Liver (tissue), 8 donors: ENCODE measurements at regions not wholly inside any gene's neighbourhood (a gene's known extent, or its start where the extent isn't known, plus 50 kb on each side); places are given as distances from the start of the nearest gene placed in this dataset.

ENCODE experiments used
- DNase-seq: peaks from one replicate; pipeline ENCODE4 v3.0.0-alpha.2; 2017; ENCODE audit warnings: low spot score
- H3K27ac ChIP-seq, 2 donors: one replicate each; pipeline ENCODE4 v1.7.0; 2013; ENCODE audit warnings: inconsistent platforms in 2 of 2, low read length in 2 of 2, control low read depth in 1 of 2, low read depth in 1 of 2, mild to moderate bottlenecking in 1 of 2
- H3K27me3 ChIP-seq, 4 donors: one replicate each; pipeline versions ENCODE4 v1.6.1 to v1.7.0; 2013; ENCODE audit warnings: low read length in 3 of 4, inconsistent platforms in 1 of 4, mild to moderate bottlenecking in 1 of 4, moderate library complexity in 1 of 4; ENCODE audit not compliant: control insufficient read depth in 4 of 4, insufficient read depth in 4 of 4
- H3K36me3 ChIP-seq, 4 donors: one replicate each; pipeline versions ENCODE4 v1.6.1 to v1.7.0; 2013; ENCODE audit warnings: low read length in 3 of 4, mild to moderate bottlenecking in 3 of 4, low read depth in 1 of 4, moderate library complexity in 1 of 4; ENCODE audit not compliant: control insufficient read depth in 4 of 4, insufficient read depth in 3 of 4
- H3K4me1 ChIP-seq, 4 donors: one replicate each; pipeline versions ENCODE4 v1.6.1 to v1.7.0; 2013; ENCODE audit warnings: low read length in 3 of 4, mild to moderate bottlenecking in 3 of 4, moderate library complexity in 1 of 4; ENCODE audit not compliant: control insufficient read depth in 4 of 4, insufficient read depth in 4 of 4
- H3K4me3 ChIP-seq, 3 donors: one replicate each; pipeline versions ENCODE4 v1.6.1 to v1.7.0; 2013; ENCODE audit warnings: low read length in 3 of 3, control low read depth in 1 of 3, low read depth in 1 of 3, mild to moderate bottlenecking in 1 of 3
- H3K9ac ChIP-seq, 2 donors: one replicate each; pipeline ENCODE4 v1.7.0; 2013; ENCODE audit warnings: low read length in 2 of 2, mild to moderate bottlenecking in 2 of 2, moderate library complexity in 2 of 2, control low read depth in 1 of 2, low read depth in 1 of 2
- H3K9me3 ChIP-seq, 4 donors: one replicate each; pipeline versions ENCODE4 v1.6.1 to v1.7.0; 2013; ENCODE audit warnings: low read length in 3 of 4; ENCODE audit not compliant: control insufficient read depth in 4 of 4
- EGR1 ChIP-seq, 2 donors: IDR thresholded peaks; 2 replicates each; pipeline ENCODE4 v1.6.1; 2016 to 2018; ENCODE audit warnings: antibody characterized with exemption in 2 of 2, low read depth in 2 of 2
- FOXA1 ChIP-seq: IDR thresholded peaks from 2 replicates; pipeline ENCODE4 v1.6.1; 2016; ENCODE audit warnings: antibody characterized with exemption
- GABPA ChIP-seq, 2 donors: IDR thresholded peaks in 1 of 2; conservative IDR thresholded peaks in 1 of 2; 2 replicates each; pipeline ENCODE4 v1.6.1; 2016; ENCODE audit warnings: antibody characterized with exemption in 2 of 2, mild to moderate bottlenecking in 1 of 2, moderate library complexity in 1 of 2
- HNF4A ChIP-seq, 2 donors: conservative IDR thresholded peaks; 2 replicates each; pipeline ENCODE4 v1.6.1; 2016; ENCODE audit warnings: antibody characterized with exemption in 2 of 2, mild to moderate bottlenecking in 2 of 2
- HNF4G ChIP-seq: IDR thresholded peaks from 2 replicates; pipeline ENCODE4 v1.6.1; 2016; ENCODE audit warnings: antibody characterized with exemption
- JUND ChIP-seq, 2 donors: IDR thresholded peaks; 2 replicates each; pipeline ENCODE4 v1.6.1; 2016; ENCODE audit warnings: antibody characterized with exemption in 2 of 2
- NR2F2 ChIP-seq: IDR thresholded peaks from 2 replicates; pipeline ENCODE4 v1.6.1; 2016; ENCODE audit warnings: antibody characterized with exemption
- RAD21 ChIP-seq, 2 donors: IDR thresholded peaks; 2 replicates each; pipeline ENCODE4 v1.6.1; 2016; ENCODE audit warnings: antibody characterized with exemption in 2 of 2, mild to moderate bottlenecking in 2 of 2
- RXRA ChIP-seq, 2 donors: IDR thresholded peaks; 2 replicates each; pipeline ENCODE4 v1.6.1; 2017 to 2018; ENCODE audit warnings: antibody characterized with exemption in 2 of 2, mild to moderate bottlenecking in 1 of 2
- SP1 ChIP-seq: IDR thresholded peaks from 2 replicates; pipeline ENCODE4 v1.6.1; 2018; ENCODE audit warnings: antibody characterized with exemption, mild to moderate bottlenecking
- WGBS: extraction: QIAGEN DNeasy Blood & Tissue Kit; methylation state at CpG from one replicate; pipeline ENCODE4 v1.1.7; 2013; 5-methylcytosine and 5-hydroxymethylcytosine counted together
- TF ChIP-seq, protein P1 (sequence below): IDR thresholded peaks from 2 replicates; pipeline ENCODE4 v1.6.1; 2016; ENCODE audit warnings: antibody characterized with exemption, mild to moderate bottlenecking
- TF ChIP-seq, protein P2 (sequence below): IDR thresholded peaks from 2 replicates; pipeline ENCODE4 v1.6.1; 2016; ENCODE audit warnings: antibody characterized with exemption
- TF ChIP-seq, protein P3 (sequence below): IDR thresholded peaks from 2 replicates; pipeline ENCODE4 v1.6.1; 2016; ENCODE audit warnings: antibody characterized with exemption
- TF ChIP-seq, protein P4 (sequence below): fragments of 150-350 bp; IDR thresholded peaks from 2 replicates; pipeline ENCODE4 v1.5.1; 2017; ENCODE audit warnings: improper control_type of control experiment, low read depth, low read length; ENCODE audit not compliant: missing input control
- donor health status: healthy.
- donor health status: healthy.
- donor health status: healthy.
- donor health status: healthy.
- donor health status: healthy.

DNA sequence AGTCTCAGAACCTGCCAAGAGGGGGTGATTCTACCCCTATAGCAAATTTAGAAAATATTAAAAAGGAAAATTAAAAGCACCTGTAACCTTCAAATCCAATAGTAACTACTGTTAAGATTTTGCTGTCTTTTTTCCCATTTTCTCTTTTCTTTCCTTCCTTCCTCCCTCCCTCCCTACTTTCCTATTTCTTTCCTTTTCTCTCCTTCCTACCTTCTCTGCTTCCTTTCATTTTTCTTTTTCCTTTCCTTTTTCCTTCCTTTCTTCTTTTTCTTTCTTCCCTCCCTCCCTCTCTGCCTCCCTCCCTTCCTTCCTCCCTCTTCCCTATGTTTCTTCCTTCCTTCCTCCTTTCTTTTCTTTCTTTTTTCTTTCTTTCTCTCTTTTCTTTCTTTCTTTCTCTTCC lies 120.2 kb upstream of the KCTD7 start:
- H3K4me1 ChIP-seq, result peaks cover 0 to 5% (median 3%) of the 10 kb centered on the region in 4 donors
- no peaks in the 10 kb centered on the region for H3K27me3 ChIP-seq
- no peak for DNase-seq
- H3K27ac ChIP-seq, result no peak overlapping the region
- no peaks in the 10 kb centered on the region for H3K36me3 ChIP-seq
- peaks cover 0 to 2% (median 0%) of the 10 kb centered on the region in 4 donors for H3K9me3 ChIP-seq
- TF ChIP-seq EGR1 (IDR thresholded peaks at IDR 0.05; ENCODE audit: low read depth in 2 of 2) (no peak), RXRA (IDR thresholded peaks at IDR 0.05) (no peak), RAD21 (IDR thresholded peaks at IDR 0.05) (no peak), NR2F2 (no peak), HNF4A (conservative IDR thresholded peaks at IDR 0.05) (no peak), JUND (IDR thresholded peaks at IDR 0.05) (no peak), HNF4G (no peak), FOXA1 (no peak), SP1 (no peak), GABPA (IDR thresholded peaks at IDR 0.05 in 1 of 2, conservative IDR thresholded peaks at IDR 0.05 in 1 of 2) (no peak)
- TF ChIP-seq, protein P1, sequence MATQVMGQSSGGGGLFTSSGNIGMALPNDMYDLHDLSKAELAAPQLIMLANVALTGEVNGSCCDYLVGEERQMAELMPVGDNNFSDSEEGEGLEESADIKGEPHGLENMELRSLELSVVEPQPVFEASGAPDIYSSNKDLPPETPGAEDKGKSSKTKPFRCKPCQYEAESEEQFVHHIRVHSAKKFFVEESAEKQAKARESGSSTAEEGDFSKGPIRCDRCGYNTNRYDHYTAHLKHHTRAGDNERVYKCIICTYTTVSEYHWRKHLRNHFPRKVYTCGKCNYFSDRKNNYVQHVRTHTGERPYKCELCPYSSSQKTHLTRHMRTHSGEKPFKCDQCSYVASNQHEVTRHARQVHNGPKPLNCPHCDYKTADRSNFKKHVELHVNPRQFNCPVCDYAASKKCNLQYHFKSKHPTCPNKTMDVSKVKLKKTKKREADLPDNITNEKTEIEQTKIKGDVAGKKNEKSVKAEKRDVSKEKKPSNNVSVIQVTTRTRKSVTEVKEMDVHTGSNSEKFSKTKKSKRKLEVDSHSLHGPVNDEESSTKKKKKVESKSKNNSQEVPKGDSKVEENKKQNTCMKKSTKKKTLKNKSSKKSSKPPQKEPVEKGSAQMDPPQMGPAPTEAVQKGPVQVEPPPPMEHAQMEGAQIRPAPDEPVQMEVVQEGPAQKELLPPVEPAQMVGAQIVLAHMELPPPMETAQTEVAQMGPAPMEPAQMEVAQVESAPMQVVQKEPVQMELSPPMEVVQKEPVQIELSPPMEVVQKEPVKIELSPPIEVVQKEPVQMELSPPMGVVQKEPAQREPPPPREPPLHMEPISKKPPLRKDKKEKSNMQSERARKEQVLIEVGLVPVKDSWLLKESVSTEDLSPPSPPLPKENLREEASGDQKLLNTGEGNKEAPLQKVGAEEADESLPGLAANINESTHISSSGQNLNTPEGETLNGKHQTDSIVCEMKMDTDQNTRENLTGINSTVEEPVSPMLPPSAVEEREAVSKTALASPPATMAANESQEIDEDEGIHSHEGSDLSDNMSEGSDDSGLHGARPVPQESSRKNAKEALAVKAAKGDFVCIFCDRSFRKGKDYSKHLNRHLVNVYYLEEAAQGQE, result no peak
- TF ChIP-seq, protein P2, sequence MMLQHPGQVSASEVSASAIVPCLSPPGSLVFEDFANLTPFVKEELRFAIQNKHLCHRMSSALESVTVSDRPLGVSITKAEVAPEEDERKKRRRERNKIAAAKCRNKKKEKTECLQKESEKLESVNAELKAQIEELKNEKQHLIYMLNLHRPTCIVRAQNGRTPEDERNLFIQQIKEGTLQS, result no peak
- TF ChIP-seq, protein P3, sequence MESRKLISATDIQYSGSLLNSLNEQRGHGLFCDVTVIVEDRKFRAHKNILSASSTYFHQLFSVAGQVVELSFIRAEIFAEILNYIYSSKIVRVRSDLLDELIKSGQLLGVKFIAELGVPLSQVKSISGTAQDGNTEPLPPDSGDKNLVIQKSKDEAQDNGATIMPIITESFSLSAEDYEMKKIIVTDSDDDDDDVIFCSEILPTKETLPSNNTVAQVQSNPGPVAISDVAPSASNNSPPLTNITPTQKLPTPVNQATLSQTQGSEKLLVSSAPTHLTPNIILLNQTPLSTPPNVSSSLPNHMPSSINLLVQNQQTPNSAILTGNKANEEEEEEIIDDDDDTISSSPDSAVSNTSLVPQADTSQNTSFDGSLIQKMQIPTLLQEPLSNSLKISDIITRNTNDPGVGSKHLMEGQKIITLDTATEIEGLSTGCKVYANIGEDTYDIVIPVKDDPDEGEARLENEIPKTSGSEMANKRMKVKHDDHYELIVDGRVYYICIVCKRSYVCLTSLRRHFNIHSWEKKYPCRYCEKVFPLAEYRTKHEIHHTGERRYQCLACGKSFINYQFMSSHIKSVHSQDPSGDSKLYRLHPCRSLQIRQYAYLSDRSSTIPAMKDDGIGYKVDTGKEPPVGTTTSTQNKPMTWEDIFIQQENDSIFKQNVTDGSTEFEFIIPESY, result no peak
- TF ChIP-seq, protein P4, sequence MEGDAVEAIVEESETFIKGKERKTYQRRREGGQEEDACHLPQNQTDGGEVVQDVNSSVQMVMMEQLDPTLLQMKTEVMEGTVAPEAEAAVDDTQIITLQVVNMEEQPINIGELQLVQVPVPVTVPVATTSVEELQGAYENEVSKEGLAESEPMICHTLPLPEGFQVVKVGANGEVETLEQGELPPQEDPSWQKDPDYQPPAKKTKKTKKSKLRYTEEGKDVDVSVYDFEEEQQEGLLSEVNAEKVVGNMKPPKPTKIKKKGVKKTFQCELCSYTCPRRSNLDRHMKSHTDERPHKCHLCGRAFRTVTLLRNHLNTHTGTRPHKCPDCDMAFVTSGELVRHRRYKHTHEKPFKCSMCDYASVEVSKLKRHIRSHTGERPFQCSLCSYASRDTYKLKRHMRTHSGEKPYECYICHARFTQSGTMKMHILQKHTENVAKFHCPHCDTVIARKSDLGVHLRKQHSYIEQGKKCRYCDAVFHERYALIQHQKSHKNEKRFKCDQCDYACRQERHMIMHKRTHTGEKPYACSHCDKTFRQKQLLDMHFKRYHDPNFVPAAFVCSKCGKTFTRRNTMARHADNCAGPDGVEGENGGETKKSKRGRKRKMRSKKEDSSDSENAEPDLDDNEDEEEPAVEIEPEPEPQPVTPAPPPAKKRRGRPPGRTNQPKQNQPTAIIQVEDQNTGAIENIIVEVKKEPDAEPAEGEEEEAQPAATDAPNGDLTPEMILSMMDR, result no peak
- no peak overlapping the region for H3K9ac ChIP-seq
- no peak overlapping the region for H3K4me3 ChIP-seq

DNA sequence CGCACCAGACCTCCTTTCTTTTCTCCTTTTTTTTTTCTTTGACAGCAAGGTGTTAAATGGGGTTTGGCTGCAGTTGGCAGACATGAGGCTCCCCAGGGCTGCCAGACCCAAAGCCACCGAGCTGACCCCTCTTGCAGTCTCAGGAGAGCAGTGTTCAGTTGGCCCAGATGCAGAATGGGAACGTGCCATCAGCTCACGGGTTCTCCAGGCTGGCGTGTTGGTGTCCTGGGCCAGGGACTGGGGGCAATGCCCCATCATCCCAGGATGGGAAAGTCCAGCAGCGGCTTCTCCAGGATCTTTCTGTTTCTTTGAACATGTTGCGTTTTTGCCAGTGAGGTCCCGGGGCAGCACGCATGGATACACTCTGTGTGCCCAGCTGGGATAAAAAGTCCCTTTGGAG lies 114.6 kb upstream of the KCTD7 start:
- WGBS, result 42% methylated on average over 9 of the region's 9 CpGs
- no peak for DNase-seq
- Histone ChIP-seq H3K9ac (no peak overlapping the region), H3K4me1 (peaks cover 0 to 4% (median 2%) of the 10 kb centered on the region in 4 donors), H3K27ac (no peak overlapping the region), H3K4me3 (no peak overlapping the region), H3K9me3 (no peaks in the 10 kb centered on the region), H3K27me3 (no peaks in the 10 kb centered on the region), H3K36me3 (no peaks in the 10 kb centered on the region)
- TF ChIP-seq, protein P2, result no peak
- TF ChIP-seq HNF4A (conservative IDR thresholded peaks at IDR 0.05) (no peak), FOXA1 (no peak), GABPA (IDR thresholded peaks at IDR 0.05 in 1 of 2, conservative IDR thresholded peaks at IDR 0.05 in 1 of 2) (no peak), SP1 (no peak)
